Activated T-cell treated with anti-CD3 and anti-CD28 coated beads for 1 hour (primary cell): ENCODE measurements at regions not wholly inside any gene's neighbourhood (a gene's known extent, or its start where the extent isn't known, plus 50 kb on each side); places are given as distances from the start of the nearest gene placed in this dataset.

Experiments
- DNase-seq: peaks from one replicate; pipeline ENCODE4 v3.0.0-alpha.2; 2020; ENCODE audit warnings: low read depth

GRCh38 chr6:138695193-138695592, 78.4 kb upstream of the CCDC28A start:
- no peak for DNase-seq

- DNase-seq, result no peak
These were observed 59.1 kb upstream of the CCDC28A start for GRCh38 chr6:138714493-138714892.

- DNase-seq, result no peak
These were observed 57.6 kb upstream of the CCDC28A start for GRCh38 chr6:138716013-138716412.

- no peak for DNase-seq
These were observed 56.5 kb upstream of the CCDC28A start for GRCh38 chr6:138716971-138717665.

- DNase-seq, result no peak
These were observed 54.4 kb upstream of the CCDC28A start for GRCh38 chr6:138719011-138719635.

- no peak for DNase-seq
These were observed 53.8 kb upstream of the CCDC28A start for GRCh38 chr6:138719744-138720143.

- DNase-seq, result no peak
These were observed 50.9 kb upstream of the CCDC28A start for GRCh38 chr6:138722425-138723371.
